ENCODE measurements at regions not wholly inside any gene's neighbourhood (a gene's known extent, or its start where the extent isn't known, plus 50 kb on each side); places are given as distances from the start of the nearest gene placed in this dataset.

DNA sequence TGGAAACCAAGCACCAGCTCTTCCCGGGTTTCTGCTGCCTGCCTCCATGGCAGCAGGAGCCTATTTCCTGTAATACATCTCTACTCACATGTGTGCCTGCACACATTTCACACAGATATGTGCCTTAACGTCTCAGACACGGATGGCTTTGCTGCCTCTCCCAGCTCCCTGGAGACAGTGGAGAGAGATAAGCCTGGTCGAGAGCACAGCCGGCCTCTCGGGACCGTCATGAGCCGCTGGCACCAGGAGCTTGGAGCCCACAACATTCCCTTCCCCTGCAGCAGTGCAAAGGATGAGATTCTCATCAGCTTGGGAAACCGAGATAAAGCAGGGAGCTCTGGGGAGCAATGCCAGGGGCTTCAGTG is 587.7 kb downstream of the BRD1 start:
- no peak for DNase-seq (ENCODE audit: low read depth in 2 of 2)

DNA sequence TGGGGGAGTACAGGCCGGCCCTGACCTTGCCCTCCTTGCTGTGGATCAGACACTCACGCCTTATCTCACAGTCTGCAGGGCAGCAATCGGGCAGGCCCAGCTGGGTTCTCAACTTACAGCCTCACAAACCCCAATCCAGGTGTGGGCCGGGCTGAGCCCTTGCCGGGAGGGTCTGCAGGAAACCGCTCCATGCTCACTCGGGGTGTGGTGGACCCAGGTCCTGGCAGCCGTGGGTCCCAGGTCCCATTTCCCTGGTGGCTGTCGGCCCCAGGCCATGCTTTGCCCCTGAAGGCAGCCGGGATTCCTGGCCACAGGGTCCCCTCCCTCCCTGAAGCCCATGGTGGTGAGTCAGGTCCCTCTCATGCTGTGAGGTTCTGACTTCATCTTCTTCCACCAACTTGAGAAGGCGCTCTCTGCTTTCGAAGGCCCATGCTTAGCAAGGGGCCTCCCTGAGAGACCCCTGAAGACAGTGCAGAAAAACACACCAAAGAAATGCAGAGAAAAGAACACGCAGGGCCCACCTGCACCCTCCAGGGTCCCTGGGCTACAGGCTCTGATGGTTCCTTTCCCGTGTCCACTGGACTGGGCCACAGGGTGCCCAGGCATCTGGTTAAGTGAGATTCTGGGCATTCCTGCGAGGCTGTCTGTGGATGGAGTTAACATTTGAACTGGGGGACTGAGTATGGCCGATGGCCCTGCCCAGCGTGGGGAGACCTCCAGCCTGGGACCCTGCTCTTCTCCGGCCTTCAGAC is 588.2 kb downstream of the BRD1 start:
- DNase-seq (ENCODE audit: low read depth in 2 of 2), result no peak

DNA sequence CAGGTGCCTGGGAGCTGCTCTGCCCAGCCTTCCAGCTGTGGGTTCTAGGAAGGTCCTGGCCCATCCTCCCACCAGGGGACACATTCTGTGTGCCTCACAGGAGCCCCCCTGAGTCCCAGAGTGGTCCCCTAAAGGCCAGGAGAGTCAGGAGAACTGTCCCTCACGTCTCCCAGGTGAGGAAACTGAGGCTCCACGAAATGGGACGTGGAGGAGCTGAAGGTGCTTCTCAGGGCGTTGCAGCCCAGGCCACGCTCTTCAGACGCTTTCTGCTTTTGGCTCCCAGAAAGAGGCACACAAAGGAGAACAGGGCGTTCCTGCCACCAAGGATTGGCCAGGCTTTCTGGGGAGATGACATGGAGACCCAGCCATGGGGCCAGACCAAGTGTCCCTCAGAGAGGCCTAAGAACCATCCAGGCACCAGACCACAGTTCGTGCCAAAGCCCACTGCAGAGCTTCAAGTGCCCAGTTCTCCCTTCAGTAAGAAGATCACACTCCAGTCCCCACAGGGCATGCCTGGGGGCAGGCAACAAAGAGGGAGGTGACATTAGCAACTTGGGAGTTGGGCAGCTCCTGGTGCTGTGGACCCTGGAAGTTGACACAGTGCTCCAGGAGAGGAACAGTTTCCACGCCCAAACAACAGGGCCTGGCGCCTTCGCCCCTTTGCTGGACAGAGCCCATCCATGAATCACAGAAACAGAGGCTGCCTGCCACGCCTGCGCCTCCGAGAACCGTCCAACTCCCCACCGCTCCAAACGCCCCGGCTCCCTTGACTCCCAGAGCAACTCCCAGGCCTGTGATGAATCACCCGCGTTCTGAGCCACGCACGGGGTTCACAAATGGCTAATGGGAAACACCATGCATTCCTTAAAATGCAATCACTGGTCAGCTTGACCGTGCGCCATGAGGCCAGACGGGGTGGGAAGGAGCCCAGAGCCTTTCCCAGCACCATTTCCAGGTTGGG is 589.2 kb downstream of the BRD1 start:
- DNase-seq (ENCODE audit: low read depth in 2 of 2), result no peak

DNA sequence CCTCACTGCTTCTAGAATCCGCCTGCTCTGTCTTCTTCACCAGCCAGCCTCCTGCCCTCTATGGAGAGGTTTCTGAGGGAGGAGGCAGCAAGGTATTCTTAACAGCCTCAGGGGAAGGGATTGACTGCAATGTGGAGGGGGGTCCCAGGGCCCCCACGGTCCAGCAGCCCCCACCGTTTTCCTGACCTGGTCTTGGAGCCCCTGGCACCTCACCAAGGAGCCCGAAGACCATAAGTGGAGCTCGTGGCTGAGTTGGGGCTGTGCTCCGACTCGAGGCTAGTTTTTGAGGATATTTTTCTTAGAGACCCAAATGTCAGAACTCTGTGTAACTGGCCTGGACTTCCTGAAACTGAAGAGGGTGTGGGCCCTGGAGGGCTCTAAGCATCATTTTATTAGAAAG is 590.0 kb downstream of the BRD1 start:
- no peak for DNase-seq (ENCODE audit: low read depth in 2 of 2)

GRCh38 chr22:49237279-49237678 is 590.4 kb downstream of the BRD1 start:
- no peak for DNase-seq (ENCODE audit: low read depth in 2 of 2)

DNA sequence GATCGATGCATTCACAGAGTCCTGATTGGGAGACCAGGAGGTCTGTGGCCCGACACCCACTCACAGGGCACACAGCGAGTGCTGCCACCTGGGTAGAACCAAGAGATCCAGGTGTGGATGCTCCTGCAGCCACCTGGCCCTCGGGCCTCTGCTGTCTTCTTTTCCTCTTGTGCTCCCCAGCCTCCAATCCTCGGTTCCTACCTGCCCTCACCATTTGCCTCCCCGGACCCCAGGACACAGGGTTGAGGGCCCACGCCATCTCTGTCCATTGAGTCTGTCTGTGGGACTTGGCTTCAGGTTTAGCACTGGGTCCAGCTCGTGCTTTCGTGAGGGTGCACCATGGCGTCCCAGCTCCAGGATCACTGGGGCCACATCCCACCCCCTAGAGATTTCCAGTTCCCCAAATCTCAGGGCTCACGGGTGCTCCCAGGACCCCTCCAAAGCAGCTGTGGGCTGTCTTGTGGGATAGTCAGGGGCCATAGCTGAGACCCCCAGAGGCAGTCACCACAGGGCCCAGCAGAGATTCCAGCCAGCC is 591.1 kb downstream of the BRD1 start:
- no peak for DNase-seq (ENCODE audit: low read depth in 2 of 2)

GRCh38 chr22:49235463-49236300 is 592.0 kb downstream of the BRD1 start:
- no peak for DNase-seq (ENCODE audit: low read depth in 2 of 2)

- no peak for DNase-seq (ENCODE audit: low read depth in 2 of 2)
These were observed 593.2 kb downstream of the BRD1 start for GRCh38 chr22:49234459-49234858.

- no peak for DNase-seq (ENCODE audit: low read depth in 2 of 2)
These were observed 594.1 kb downstream of the BRD1 start for GRCh38 chr22:49233507-49234100.

GRCh38 chr22:49232319-49233067 is 595.2 kb downstream of the BRD1 start:
- no peak for DNase-seq (ENCODE audit: low read depth in 2 of 2)

DNA sequence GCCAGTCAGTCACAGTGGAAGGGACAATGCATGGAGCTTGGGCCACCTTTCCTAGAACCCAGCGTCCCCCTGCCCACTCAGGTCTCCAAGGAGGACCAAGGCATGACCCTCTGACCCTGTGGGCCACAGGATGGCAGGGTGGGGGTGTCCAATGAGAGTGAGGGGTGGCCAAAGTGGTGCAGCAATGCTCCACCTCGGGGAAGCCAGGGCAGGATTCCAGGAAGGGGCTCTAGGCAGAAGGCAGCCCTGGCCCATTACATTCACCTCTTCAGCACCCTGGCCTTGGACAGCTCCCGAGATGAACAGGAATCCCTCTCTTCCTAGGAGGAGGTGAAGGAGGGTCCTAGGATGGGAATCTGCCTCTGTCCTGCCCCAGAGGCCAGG is 597.5 kb downstream of the BRD1 start:
- no peak for DNase-seq (ENCODE audit: low read depth in 2 of 2)

- no peak for DNase-seq (ENCODE audit: low read depth in 2 of 2)
These were observed 598.0 kb downstream of the BRD1 start for GRCh38 chr22:49229483-49230193.

DNA sequence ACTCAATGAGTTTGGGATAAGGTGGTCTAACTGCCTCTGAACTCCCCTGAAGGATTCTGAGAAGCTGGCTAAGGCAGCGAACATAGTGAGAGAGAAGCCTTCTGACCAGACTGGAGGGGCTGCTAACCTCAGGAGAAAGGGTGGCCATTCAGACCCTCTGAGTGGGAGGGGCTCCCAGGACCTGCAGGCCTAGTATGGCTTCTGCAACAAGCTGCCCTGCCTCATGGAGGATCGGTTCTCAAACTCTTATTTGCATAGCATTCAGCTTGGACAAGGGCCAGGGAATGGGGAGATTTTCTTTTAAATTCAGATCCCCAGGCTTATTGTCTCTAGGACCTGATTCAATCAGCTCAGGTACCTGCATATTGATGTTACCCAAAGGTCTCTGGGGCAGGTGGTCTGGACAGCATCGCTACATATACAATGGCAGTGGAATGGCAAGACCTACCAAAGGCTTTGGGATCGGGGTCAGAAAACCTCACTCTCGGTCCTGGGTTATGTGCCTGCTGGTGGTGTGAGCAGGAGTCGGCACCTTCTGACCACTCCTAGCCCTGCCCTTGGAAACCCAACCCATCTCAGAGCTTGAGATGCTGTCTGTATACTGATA is 599.1 kb downstream of the BRD1 start:
- no peak for DNase-seq (ENCODE audit: low read depth in 2 of 2)

DNA sequence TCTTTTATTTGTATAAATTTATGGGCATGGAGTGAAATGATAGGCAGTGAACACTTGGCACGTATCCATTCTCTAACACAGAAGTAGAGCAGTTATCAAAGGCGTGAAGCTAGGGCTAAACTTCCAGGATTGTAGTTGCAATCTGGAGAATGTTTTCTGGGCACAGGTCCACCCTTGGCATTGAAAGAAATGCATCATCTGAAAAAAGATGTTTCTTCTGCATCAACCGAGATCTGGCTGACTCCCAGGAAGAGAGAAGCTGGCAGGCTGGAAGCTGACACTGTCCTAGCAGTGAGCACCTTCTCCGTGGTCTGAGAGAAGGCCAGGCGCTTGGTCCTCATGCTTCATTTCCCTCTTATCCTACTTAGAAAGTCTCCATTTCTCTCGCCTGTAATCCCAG is 600.0 kb downstream of the BRD1 start:
- DNase-seq (ENCODE audit: low read depth in 2 of 2), result no peak

DNA sequence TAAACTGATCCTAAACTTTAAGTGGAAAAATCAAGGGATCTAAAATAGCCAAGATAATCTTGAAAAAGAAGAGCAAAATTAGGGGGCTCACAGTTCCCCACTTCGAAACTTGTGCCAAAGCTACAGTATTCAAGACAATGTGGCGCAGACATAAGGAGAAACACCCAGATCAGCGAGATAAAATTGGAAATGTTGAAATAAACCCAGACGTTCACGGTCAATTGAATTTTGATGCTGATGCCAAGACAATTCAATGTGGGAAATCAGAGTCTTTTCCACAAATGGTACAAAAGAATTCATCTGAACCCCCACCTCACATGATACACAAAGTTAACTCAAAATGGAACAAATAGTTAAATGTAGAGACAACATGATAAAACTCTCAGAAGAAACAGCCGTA is 601.6 kb downstream of the BRD1 start:
- DNase-seq (ENCODE audit: low read depth in 2 of 2), result no peak

DNA sequence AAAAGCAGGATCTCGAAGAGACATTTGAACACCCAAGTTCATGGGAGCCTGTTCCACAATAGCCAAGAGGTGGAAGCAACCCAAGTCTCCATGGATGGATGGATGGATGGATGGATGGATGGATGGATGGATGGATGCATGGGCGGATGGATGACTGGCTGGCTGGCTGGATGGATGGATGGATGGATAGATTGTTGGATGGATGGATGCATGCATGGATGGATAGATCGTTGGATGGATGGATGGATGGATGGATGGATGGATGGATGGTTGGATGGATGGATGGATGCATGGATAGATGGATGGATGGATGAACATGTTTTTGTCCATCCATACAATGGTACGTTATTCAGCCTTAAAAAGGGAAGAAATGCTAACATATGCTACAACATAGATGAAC is 603.4 kb downstream of the BRD1 start:
- no peak for DNase-seq (ENCODE audit: low read depth in 2 of 2)

GRCh38 chr22:49218142-49218541 is 609.5 kb downstream of the BRD1 start:
- no peak for DNase-seq (ENCODE audit: low read depth in 2 of 2)

DNA sequence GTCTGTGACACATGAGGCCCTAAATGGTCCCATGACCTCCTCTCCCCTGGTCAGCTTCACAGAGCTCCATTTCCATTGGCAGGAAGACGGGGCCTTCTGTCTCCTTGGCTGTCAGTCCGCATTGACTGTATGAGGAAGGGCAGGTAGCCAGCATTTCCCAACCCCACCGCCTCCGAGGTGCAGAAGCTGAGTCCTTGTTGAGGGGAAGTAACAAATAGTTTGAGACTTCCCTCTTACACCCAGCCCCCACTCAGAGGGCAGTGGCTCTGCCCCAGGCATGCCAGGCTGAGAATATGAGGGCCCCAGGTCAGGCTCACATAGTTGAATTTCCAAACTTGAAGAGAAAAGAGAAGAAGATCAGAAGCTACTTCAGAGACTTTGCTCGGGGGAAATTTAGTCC is 611.1 kb downstream of the BRD1 start:
- no peak for DNase-seq (ENCODE audit: low read depth in 2 of 2)

DNA sequence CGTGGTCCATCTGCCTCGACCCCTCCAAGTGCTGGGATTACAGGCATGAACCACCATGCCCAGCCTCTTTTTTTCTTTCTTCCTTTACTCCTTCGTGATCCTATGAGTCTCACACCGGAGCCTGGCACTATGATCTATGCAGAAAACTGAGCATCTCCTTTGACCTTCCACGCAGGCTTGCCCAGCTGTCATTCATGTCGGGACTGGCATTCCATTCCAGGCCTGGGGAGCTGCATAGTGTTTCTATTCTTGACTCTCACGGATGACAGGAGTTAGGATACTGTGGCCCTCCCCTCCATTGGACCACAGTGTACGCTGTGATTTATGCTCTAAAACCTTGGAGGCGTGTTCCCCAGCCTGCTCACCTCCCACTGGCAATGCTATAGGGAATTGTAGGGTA is 611.8 kb downstream of the BRD1 start:
- no peak for DNase-seq (ENCODE audit: low read depth in 2 of 2)

GRCh38 chr22:49214976-49215375 is 612.7 kb downstream of the BRD1 start:
- DNase-seq (ENCODE audit: low read depth in 2 of 2), result no peak
